Uterus (tissue), 3 donors: ENCODE measurements at regions not wholly inside any gene's neighbourhood (a gene's known extent, or its start where the extent isn't known, plus 50 kb on each side); places are given as distances from the start of the nearest gene placed in this dataset.
"Not testable (repeated sequence)": the region's sequence is repeated elsewhere in the genome, so short reads cannot be mapped to it uniquely, and the experiment has no call there.

Source experiments
- DNase-seq, 2 donors: peaks; one replicate each; pipeline ENCODE4 v3.0.0-alpha.2; 2019 to 2020
- H3K27ac ChIP-seq, 2 donors: fragments of 200-600 bp; sonication (generic); 1 replicate in 1 of 2; 2 replicates in 1 of 2; pipeline ENCODE4 v1.5.1; 2016 to 2018
- H3K27me3 ChIP-seq, 2 donors: fragments of 200-600 bp; sonication (generic); one replicate each; pipeline ENCODE4 v1.5.1; 2018 to 2019; ENCODE audit warnings: control low read depth in 1 of 2
- H3K36me3 ChIP-seq, 2 donors: fragments of 200-600 bp; sonication (generic); one replicate each; pipeline ENCODE4 v1.5.1; 2019; ENCODE audit warnings: control low read depth in 1 of 2
- H3K4me1 ChIP-seq, 2 donors: fragments of 200-600 bp; sonication (generic); one replicate each; pipeline ENCODE4 v1.5.1; 2018 to 2019; ENCODE audit warnings: control low read depth in 1 of 2
- H3K4me3 ChIP-seq, 2 donors: fragments of 200-600 bp; sonication (generic); 1 replicate in 1 of 2; 2 replicates in 1 of 2; pipeline ENCODE4 v1.5.1; 2018 to 2019; ENCODE audit warnings: mild to moderate bottlenecking in 1 of 2
- H3K9me3 ChIP-seq, 2 donors: fragments of 200-600 bp; sonication (generic); one replicate each; pipeline ENCODE4 v1.5.1; 2019; ENCODE audit warnings: control low read depth in 1 of 2
- POLR2A ChIP-seq, 2 donors: fragments of 450-650 bp; IDR thresholded peaks; one replicate each; pipeline ENCODE4 v1.6.1; 2016; ENCODE audit warnings: antibody characterized with exemption in 2 of 2, mild to moderate bottlenecking in 1 of 2, moderate library complexity in 1 of 2
- intact Hi-C: fragments of 100-400 bp; cut with DNase I; formaldehyde crosslinking; loops from one replicate; pipeline ENCODE4 v1.15.1; 2023; ENCODE audit warnings: low total_unique reads
- TF ChIP-seq, protein P1 (sequence below), 4 experiments: fragments of 200-600 bp in 2 of 4; fragments of 450-650 bp in 2 of 4; sonication (generic) in 2 of 4; IDR thresholded peaks; one replicate each; pipeline ENCODE4 v1.5.1; 2016 to 2019; ENCODE audit warnings: antibody characterized with exemption in 4 of 4, mild to moderate bottlenecking in 2 of 4, moderate library complexity in 1 of 4
- donor health status: DM: yes; HTN: yes; CAD: no.

DNA sequence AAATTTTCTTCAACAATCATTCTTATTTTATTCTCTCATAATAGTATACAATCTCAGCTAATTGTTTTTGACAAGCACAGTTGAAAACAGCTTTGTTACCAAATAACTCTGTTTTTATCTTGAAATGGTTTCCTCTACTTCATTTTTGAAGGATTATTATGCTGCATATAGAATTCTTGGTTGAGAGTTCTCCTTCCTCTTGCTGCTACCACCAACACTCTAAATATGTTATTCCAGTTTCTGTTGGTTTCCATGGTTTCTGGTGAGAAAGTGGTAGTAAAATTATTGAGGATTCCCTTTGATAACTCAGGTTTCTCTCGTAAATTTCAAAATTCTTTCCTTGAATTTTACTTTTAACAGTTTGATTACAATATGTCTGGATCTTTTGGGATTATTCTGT, 1725.9 kb downstream of the PCDH9 start:
- H3K27ac ChIP-seq: no peak overlapping the region
- intact Hi-C loops: no loop called here
- H3K27me3 ChIP-seq: no peaks in the 10 kb centered on the region
- H3K9me3 ChIP-seq: no peaks in the 10 kb centered on the region
- no peaks in the 10 kb centered on the region for H3K4me1 ChIP-seq
- no peak for TF ChIP-seq POLR2A (IDR thresholded peaks at IDR 0.05)
- TF ChIP-seq, protein P1, sequence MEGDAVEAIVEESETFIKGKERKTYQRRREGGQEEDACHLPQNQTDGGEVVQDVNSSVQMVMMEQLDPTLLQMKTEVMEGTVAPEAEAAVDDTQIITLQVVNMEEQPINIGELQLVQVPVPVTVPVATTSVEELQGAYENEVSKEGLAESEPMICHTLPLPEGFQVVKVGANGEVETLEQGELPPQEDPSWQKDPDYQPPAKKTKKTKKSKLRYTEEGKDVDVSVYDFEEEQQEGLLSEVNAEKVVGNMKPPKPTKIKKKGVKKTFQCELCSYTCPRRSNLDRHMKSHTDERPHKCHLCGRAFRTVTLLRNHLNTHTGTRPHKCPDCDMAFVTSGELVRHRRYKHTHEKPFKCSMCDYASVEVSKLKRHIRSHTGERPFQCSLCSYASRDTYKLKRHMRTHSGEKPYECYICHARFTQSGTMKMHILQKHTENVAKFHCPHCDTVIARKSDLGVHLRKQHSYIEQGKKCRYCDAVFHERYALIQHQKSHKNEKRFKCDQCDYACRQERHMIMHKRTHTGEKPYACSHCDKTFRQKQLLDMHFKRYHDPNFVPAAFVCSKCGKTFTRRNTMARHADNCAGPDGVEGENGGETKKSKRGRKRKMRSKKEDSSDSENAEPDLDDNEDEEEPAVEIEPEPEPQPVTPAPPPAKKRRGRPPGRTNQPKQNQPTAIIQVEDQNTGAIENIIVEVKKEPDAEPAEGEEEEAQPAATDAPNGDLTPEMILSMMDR (IDR thresholded peaks at IDR 0.05): no peak
- no peaks in the 10 kb centered on the region for H3K36me3 ChIP-seq
- H3K4me3 ChIP-seq: no peak overlapping the region
- DNase-seq: no peak

GRCh38 chr13:65500481-65500880, 1729.7 kb downstream of the PCDH9 start:
- no peaks in the 10 kb centered on the region for H3K4me1 ChIP-seq
- no peak overlapping the region for H3K27ac ChIP-seq
- intact Hi-C loops: no loop called here
- no peaks in the 10 kb centered on the region for H3K36me3 ChIP-seq
- no peaks in the 10 kb centered on the region for H3K9me3 ChIP-seq
- no peak overlapping the region for H3K4me3 ChIP-seq
- DNase-seq: no peak
- TF ChIP-seq, protein P1 (IDR thresholded peaks at IDR 0.05): no peak
- no peak for TF ChIP-seq POLR2A (IDR thresholded peaks at IDR 0.05)
- no peaks in the 10 kb centered on the region for H3K27me3 ChIP-seq

DNA sequence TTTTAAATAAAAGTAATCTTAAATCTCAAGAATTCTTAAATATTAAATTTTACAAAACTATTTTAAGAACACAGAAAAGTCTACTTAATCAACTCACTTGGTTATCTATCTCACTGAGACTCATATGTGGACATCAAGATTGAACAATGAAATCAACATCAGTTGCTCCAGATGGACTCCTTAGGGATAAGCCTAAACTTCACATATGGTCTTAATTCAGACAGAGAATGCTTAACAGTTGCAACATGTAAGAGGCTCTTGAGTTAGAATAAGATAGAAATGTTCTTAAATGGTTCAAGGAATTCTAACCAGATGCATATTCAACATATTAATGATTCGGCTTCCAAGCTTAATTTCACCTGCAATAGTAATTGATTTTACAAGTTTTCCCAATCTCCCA, 1730.9 kb downstream of the PCDH9 start:
- TF ChIP-seq POLR2A (IDR thresholded peaks at IDR 0.05): no peak
- TF ChIP-seq, protein P1 (IDR thresholded peaks at IDR 0.05): no peak
- no peak overlapping the region for H3K4me3 ChIP-seq
- H3K9me3 ChIP-seq: no peaks in the 10 kb centered on the region

GRCh38 chr13:65497265-65497664, 1732.9 kb downstream of the PCDH9 start:
- no peak overlapping the region for H3K4me3 ChIP-seq
- no peak for DNase-seq
- H3K27ac ChIP-seq: no peak overlapping the region
- H3K4me1 ChIP-seq: no peaks in the 10 kb centered on the region
- TF ChIP-seq POLR2A (IDR thresholded peaks at IDR 0.05): no peak
- TF ChIP-seq, protein P1 (IDR thresholded peaks at IDR 0.05): no peak
- intact Hi-C loops: no loop called here
- H3K9me3 ChIP-seq: no peaks in the 10 kb centered on the region
- H3K27me3 ChIP-seq: no peaks in the 10 kb centered on the region
- no peaks in the 10 kb centered on the region for H3K36me3 ChIP-seq

More for the DNA sequence above, 1730.9 kb downstream of the PCDH9 start:
- Histone ChIP-seq H3K4me1 (no peaks in the 10 kb centered on the region), H3K27me3 (no peaks in the 10 kb centered on the region), H3K36me3 (no peaks in the 10 kb centered on the region), H3K27ac (no peak overlapping the region)
- DNase-seq: no peak
- intact Hi-C loops: no loop called here

GRCh38 chr13:65490725-65491124, 1739.4 kb downstream of the PCDH9 start:
- intact Hi-C loops, H3K36me3 ChIP-seq, H3K27me3 ChIP-seq, H3K4me3 ChIP-seq, H3K4me1 ChIP-seq, DNase-seq, H3K9me3 ChIP-seq, H3K27ac ChIP-seq: not testable (repeated sequence)

- Histone ChIP-seq H3K4me1 (no peaks in the 10 kb centered on the region), H3K27ac (no peak overlapping the region), H3K9me3 (no peaks in the 10 kb centered on the region), H3K27me3 (no peaks in the 10 kb centered on the region), H3K4me3 (no peak overlapping the region), H3K36me3 (no peaks in the 10 kb centered on the region)
- intact Hi-C loops: no loop called here
- DNase-seq: no peak
- no peak for TF ChIP-seq POLR2A (IDR thresholded peaks at IDR 0.05)
- TF ChIP-seq, protein P1 (IDR thresholded peaks at IDR 0.05): no peak
These were observed 1741.5 kb downstream of the PCDH9 start for GRCh38 chr13:65488606-65489005.
